K562 (cell line): ENCODE measurements at regions not wholly inside any gene's neighbourhood (a gene's known extent, or its start where the extent isn't known, plus 50 kb on each side); places are given as distances from the start of the nearest gene placed in this dataset.

Source experiments
- ATAC-seq: fragments of 200-7000 bp; cut with Tn5 transposase; 3 replicates; pipeline ENCODE4 v1.9.1; 2020; ENCODE audit warnings: moderate library complexity
- BruUV-seq: library from RNA; stranded (reverse); fragments of 400-500 nt; replicated peaks from 2 replicates; lab custom pipeline; 2021; lab: Mats Ljungman, UMichigan
- CTCF ChIA-PET: fragments of 300-600 bp; formaldehyde crosslinking; extraction: SDS; loops from one replicate; lab custom pipeline; 2021; ENCODE audit warnings: low intra/inter-chr PET ratio; lab: Yijun Ruan, JAX
- POLR2A ChIA-PET: fragments of 300-600, 350-650 bp; sonication (Branson Sonifier 250); formaldehyde crosslinking; extraction: SDS; loops from one replicate; lab custom pipeline; 2021; ENCODE audit warnings: antibody characterized with exemption, inconsistent platforms; lab: Yijun Ruan, JAX
- DNase-seq, 4 experiments: peaks; one replicate each; pipeline versions ENCODE4 v3.0.0 to v3.0.0-alpha.2; 2011 to 2018; ENCODE audit warnings: low spot score in 3 of 4, mixed read lengths in 3 of 4; ENCODE audit errors: extremely low read depth in 1 of 4
- FAIRE-seq: peaks from 2 replicates; lab custom pipeline; 2011; peaks lifted over from hg19 to GRCh38; lab: Jason Lieb, UNC
- H2AFZ ChIP-seq: 2 replicates; pipeline ENCODE4 v1.6.0; 2011; ENCODE audit warnings: low read depth, low read length, control low read depth, inconsistent platforms
- H3K27ac ChIP-seq: fragments of 200-600 bp; 3 replicates; pipeline ENCODE4 v1.8.0; 2011; ENCODE audit warnings: low read depth, mild to moderate bottlenecking, control low read depth, inconsistent platforms, low read length, moderate library complexity, mixed read lengths; ENCODE audit errors: extremely low read depth
- H3K27me3 ChIP-seq, 2 experiments: fragments of 300-600 bp in 1 of 2; 2 replicates in 1 of 2; 3 replicates in 1 of 2; pipeline versions ENCODE4 v1.6.0 to v1.8.0; 2011; ENCODE audit warnings: inconsistent platforms in 2 of 2, low read length in 2 of 2, mild to moderate bottlenecking in 1 of 2, mixed read lengths in 1 of 2, moderate library complexity in 1 of 2; ENCODE audit not compliant: control insufficient read depth in 2 of 2, insufficient read depth in 2 of 2
- H3K36me3 ChIP-seq: fragments of 300-600 bp; 3 replicates; pipeline ENCODE4 v1.8.0; 2011; ENCODE audit warnings: mild to moderate bottlenecking, low read length, inconsistent platforms; ENCODE audit not compliant: control insufficient read depth, insufficient read depth
- H3K4me1 ChIP-seq, 2 experiments: fragments of 200-600 bp in 1 of 2; replicated peaks in 1 of 2; 2 replicates in 1 of 2; 3 replicates in 1 of 2; pipeline versions ENCODE4 v1.5.1 to v1.8.0; 2011; ENCODE audit warnings: inconsistent platforms in 2 of 2, low read length in 2 of 2, mild to moderate bottlenecking in 1 of 2, mixed read lengths in 1 of 2, moderate library complexity in 1 of 2; ENCODE audit not compliant: control insufficient read depth in 2 of 2, insufficient read depth in 2 of 2
- H3K4me2 ChIP-seq: 2 replicates; pipeline ENCODE4 v1.6.1; 2011; ENCODE audit warnings: low read length, control low read depth, inconsistent platforms, mixed read lengths; ENCODE audit not compliant: insufficient read depth
- H3K4me3 ChIP-seq: fragments of 200-600 bp; sonication (generic), shearing (Covaris generic); 2 replicates; pipeline ENCODE4 v1.5.1; 2016; ENCODE audit warnings: control low read depth, inconsistent platforms
- H3K79me2 ChIP-seq: fragments of 200-600 bp; 3 replicates; pipeline ENCODE4 v1.8.0; 2011; ENCODE audit warnings: low read length, inconsistent platforms; ENCODE audit not compliant: control insufficient read depth, insufficient read depth
- H3K9ac ChIP-seq, 2 experiments: 2 replicates each; pipeline versions ENCODE4 v1.6.0 to v1.6.1; 2011; ENCODE audit warnings: low read depth in 2 of 2, low read length in 2 of 2, control low read depth in 1 of 2, inconsistent platforms in 1 of 2, mild to moderate bottlenecking in 1 of 2, mixed read lengths in 1 of 2; ENCODE audit not compliant: insufficient read depth in 1 of 2
- H3K9me1 ChIP-seq: one replicate; pipeline ENCODE4 v1.6.0; 2011; ENCODE audit warnings: inconsistent platforms, mild to moderate bottlenecking, low read length, moderate library complexity; ENCODE audit not compliant: control insufficient read depth, insufficient read depth
- H3K9me3 ChIP-seq: replicated peaks from 2 replicates; pipeline ENCODE4 v1.5.1; 2011; ENCODE audit warnings: low read depth, low read length, inconsistent platforms; ENCODE audit not compliant: control insufficient read depth, insufficient read depth
- H4K20me1 ChIP-seq: replicated peaks from 2 replicates; pipeline ENCODE4 v1.6.1; 2011; ENCODE audit warnings: low read length, inconsistent platforms, mixed read lengths; ENCODE audit not compliant: control insufficient read depth, insufficient read depth
- CHCHD3 ChIP-seq: fragments of 250-450 bp; sonication (Bioruptor Pico); IDR thresholded peaks from 2 replicates; pipeline ENCODE4 v2.1.2; 2022; ENCODE audit warnings: mild to moderate bottlenecking
- DDX20 ChIP-seq: fragments of 450-650 bp; IDR thresholded peaks from 2 replicates; pipeline ENCODE4 v1.6.1; 2016; ENCODE audit warnings: missing genetic modification characterization, low read depth, mild to moderate bottlenecking, missing compliant biosample characterization, moderate library complexity
- IRF2 ChIP-seq: sonication (generic); formaldehyde crosslinking; IDR thresholded peaks from 2 replicates; pipeline ENCODE4 v1.8.1; 2022; ENCODE audit warnings: mild to moderate bottlenecking, missing genetic modification reagents
- KLF16 ChIP-seq: IDR thresholded peaks from 2 replicates; pipeline ENCODE4 v1.6.1; 2016; ENCODE audit warnings: antibody characterized with exemption
- NELFE ChIP-seq: IDR thresholded peaks from 2 replicates; pipeline ENCODE4 v1.6.1; 2011; ENCODE audit warnings: mild to moderate bottlenecking; ENCODE audit not compliant: insufficient read depth, insufficient read length
- OTX1 ChIP-seq: fragments of 450-650 bp; formaldehyde crosslinking; IDR thresholded peaks from 2 replicates; pipeline ENCODE4 v1.4.0; 2022; ENCODE audit warnings: mild to moderate bottlenecking
- POLR2AphosphoS5 ChIP-seq: IDR thresholded peaks from 2 replicates; pipeline ENCODE4 v1.6.1; 2011; ENCODE audit warnings: mild to moderate bottlenecking, low read depth, low read length, moderate library complexity; ENCODE audit not compliant: control insufficient read depth, insufficient read depth
- RCOR1 ChIP-seq, 2 experiments: IDR thresholded peaks; 2 replicates each; pipeline ENCODE4 v1.6.1; 2012; ENCODE audit warnings: low read depth in 2 of 2, low read length in 2 of 2, borderline replicate concordance in 1 of 2, improper control_type of control experiment in 1 of 2
- RFX1 ChIP-seq: fragments of 450-650 bp; IDR thresholded peaks from 2 replicates; pipeline ENCODE4 v1.6.1; 2016; ENCODE audit warnings: mild to moderate bottlenecking, moderate library complexity
- SAFB2 ChIP-seq: fragments of 200-400 bp; formaldehyde crosslinking; IDR thresholded peaks from 2 replicates; pipeline ENCODE4 v1.6.1; 2018; ENCODE audit warnings: borderline replicate concordance, low read length, low read depth, moderate library complexity; ENCODE audit not compliant: severe bottlenecking
- ZFP1 ChIP-seq: fragments of 450-650 bp; formaldehyde crosslinking; IDR thresholded peaks from 2 replicates; pipeline ENCODE4 v1.4.0; 2020; ENCODE audit warnings: mild to moderate bottlenecking, mixed read lengths
- ZNF436 ChIP-seq: fragments of 250-450, 450-650 bp; sonication (Bioruptor Pico); formaldehyde crosslinking; IDR thresholded peaks from 2 replicates; pipeline ENCODE4 v1.7.0; 2020; ENCODE audit warnings: mild to moderate bottlenecking
- ZNF644 ChIP-seq: fragments of 200-800 bp; sonication (Bioruptor generic); IDR thresholded peaks from 2 replicates; pipeline ENCODE4 v1.6.1; 2016; ENCODE audit warnings: low read depth, missing genetic modification characterization, missing compliant biosample characterization
- WGBS: fragments of 100-300 bp; shearing (Covaris generic); methylation state at CpG from one replicate; pipeline ENCODE4 v1.1.6; 2016; ENCODE audit warnings: low coverage, mixed read lengths; ENCODE audit not compliant: insufficient coverage; ENCODE audit errors: missing lambda C conversion rate; 5-methylcytosine and 5-hydroxymethylcytosine counted together
- in situ Hi-C: fragments of 300-500 bp; cut with MboI; formaldehyde crosslinking; loops from 4 replicates; pipeline ENCODE4 v1.15.0; 2018; ENCODE audit warnings: inconsistent platforms, mixed read lengths
- intact Hi-C: fragments of 100-400 bp; cut with micrococcal nuclease; formaldehyde crosslinking; loops from 2 replicates; pipeline ENCODE4 v1.14.2; 2022

DNA sequence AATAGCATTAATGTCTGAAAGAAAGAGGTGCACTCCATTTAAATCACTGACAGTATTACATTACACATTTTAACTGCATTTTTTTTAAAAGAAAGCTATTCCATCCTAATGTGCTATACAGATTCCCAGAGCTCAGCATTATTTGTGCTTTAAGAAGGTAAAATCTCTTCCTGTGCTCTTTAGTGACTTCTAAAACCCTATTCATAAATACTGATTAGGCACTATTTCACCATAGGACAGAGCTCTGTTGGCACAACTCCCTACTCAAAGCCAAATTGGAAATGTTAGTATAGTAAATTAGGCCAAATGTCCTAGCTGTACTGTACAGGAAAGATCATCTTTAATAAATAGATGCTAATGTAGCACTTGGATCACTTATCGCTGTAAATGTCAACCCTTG, 262.5 kb downstream of the TUSC1 start (continued):
- TF ChIP-seq DDX20 (tag), result no peak
- TF ChIP-seq POLR2AphosphoS5, result no peak
- no peak for TF ChIP-seq OTX1 (CRISPR knock-in tag)

DNA sequence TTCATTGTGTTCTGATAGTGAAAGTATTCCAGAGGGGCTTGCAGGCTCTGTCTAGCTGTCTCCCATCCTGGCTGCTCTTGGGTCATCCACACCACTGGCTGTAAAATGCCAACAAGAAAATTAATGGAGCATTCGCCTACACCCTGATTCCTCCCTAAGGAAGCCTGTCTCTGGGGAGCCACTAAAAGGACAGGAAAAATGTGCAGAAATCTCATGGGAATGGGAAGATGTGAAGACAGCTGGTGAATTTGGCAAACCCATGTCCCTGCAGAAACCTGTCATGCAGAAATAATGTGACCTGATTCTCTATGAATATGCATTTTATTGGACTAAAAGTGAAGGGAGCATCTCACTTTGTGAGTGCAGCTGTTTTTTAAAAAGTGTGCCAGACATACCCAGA, 265.6 kb downstream of the TUSC1 start:
- TF ChIP-seq ZFP1, result no peak
- TF ChIP-seq NELFE, result no peak
- no peak for TF ChIP-seq RFX1
- no peak for TF ChIP-seq IRF2 (CRISPR knock-in tag)
- TF ChIP-seq SAFB2, result no peak
- no peak for TF ChIP-seq RCOR1 (IDR thresholded peaks at IDR 0.05; ENCODE audit: borderline replicate concordance in 1 of 2, low read depth in 2 of 2, low read length in 2 of 2)
- no peak for TF ChIP-seq KLF16
- no peak for TF ChIP-seq ZNF436 (CRISPR knock-in tag)
- TF ChIP-seq CHCHD3 (CRISPR knock-in tag), result no peak
- TF ChIP-seq ZNF644, result no peak
- Histone ChIP-seq H3K4me3 (no peak overlapping the region), H3K9ac (no peak overlapping the region), H2AFZ (no peak overlapping the region), H3K36me3 (no peaks in the 10 kb centered on the region), H3K27me3 (no peaks in the 10 kb centered on the region), H3K4me1 (no peaks in the 10 kb centered on the region), H3K4me2 (no peak overlapping the region), H3K9me1 (no peaks in the 10 kb centered on the region), H3K9me3 (no peaks in the 10 kb centered on the region), H3K79me2 (no peaks in the 10 kb centered on the region), H3K27ac (no peak overlapping the region), H4K20me1 (no peaks in the 10 kb centered on the region)
- intact Hi-C loops (no loop called here), in situ Hi-C loops (no loop called here)
- DNase-seq (no peak), FAIRE-seq (no peak), ATAC-seq (no peak)
- ChIA-PET POLR2A (no interaction called here), CTCF (no interaction called here)
- BruUV-seq, result no TSS peak
- no CpG with 5 or more reads among the region's 1 CpG for WGBS
